HG03565 (cell line): ENCODE measurements at regions not wholly inside any gene's neighbourhood (a gene's known extent, or its start where the extent isn't known, plus 50 kb on each side); places are given as distances from the start of the nearest gene placed in this dataset.

Source experiments
- ATAC-seq: cut with Tn5 transposase; IDR thresholded peaks from one replicate; pipeline ENCODE4 v1.9.1; 2021; ENCODE audit warnings: mild to moderate bottlenecking, moderate library complexity; ENCODE audit not compliant: unreplicated experiment

DNA sequence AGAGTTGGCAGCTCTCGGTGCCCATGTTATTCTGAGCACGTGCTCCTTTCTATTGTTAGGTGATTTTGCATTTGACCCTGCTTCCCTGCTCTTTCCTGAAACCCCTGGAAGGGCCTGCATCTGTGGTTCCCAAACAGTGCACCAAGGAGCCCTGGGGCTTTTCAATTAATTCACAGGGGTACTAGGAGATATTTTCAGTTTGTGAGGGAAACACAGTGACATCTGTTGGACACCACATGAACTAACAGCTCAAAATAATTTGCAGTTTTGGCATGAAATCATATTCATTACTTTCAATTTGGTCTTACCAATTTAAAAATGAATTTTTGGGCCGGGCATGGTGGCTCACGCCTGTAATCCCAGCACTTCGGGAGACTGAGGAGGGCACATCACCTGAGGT is 156.6 kb downstream of the GATB start:
- ATAC-seq: no peak

DNA sequence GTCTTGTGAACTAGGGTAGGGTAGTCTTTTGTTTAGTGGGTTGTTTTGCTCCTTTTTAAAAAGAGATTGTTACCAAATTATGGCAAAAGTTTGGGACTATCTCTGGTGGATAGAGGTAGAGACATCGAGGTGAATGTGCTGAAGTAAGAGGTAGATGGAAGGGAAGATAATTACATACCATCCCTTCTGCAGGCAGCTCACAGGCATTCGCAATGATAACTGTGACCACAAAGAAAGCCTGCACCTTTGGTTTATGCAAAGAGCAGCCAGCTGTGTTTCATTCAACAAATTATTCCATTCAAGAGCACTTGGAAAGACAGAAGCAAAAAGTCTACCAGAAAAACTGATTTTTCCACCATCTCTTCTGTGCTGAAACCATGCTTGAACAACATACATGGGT is 155.6 kb downstream of the GATB start:
- no peak for ATAC-seq

- no peak for ATAC-seq
Measured at GRCh38 chr4:151606061-151606460, 154.7 kb downstream of the GATB start.

DNA sequence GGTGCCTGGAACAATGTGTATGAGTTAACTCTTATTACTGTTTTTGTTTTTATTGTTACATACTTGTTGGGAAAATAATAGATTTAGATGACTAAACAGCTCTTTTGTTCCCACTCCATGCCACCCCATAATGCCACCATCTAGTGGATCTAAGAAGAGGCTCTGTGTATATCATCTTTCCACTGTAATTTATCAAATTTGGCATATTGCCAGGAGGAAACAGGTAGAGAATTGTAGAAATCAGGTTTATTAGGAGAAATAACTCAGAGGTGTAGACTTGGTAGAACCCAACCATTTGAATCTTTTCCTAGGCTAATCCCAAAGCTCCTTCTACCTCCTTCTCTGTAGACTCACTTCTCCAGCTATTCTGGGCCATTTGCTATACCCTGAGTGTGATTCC is 150.6 kb downstream of the GATB start:
- no peak for ATAC-seq

GRCh38 chr4:151611960-151612359 is 148.8 kb downstream of the GATB start:
- ATAC-seq: no peak

DNA sequence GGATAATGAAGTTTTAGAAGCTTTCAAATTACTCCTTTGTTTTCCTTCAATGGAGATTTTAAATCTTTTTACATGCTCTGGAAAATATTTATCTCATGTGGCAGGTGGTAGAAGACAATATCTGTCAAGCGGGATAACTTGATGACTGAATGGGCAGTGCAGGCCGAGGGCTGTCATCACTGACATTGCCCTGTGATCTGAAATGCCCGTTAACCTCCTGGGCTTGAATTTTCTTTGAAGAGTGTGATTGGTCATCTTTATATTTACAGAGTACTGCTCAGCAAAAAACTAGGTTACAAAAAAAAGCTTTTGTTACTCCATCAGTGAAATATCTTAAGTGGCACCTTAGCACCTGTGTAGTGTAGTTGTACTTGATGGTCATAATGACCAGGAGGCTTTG is 147.5 kb downstream of the GATB start:
- ATAC-seq: no peak

DNA sequence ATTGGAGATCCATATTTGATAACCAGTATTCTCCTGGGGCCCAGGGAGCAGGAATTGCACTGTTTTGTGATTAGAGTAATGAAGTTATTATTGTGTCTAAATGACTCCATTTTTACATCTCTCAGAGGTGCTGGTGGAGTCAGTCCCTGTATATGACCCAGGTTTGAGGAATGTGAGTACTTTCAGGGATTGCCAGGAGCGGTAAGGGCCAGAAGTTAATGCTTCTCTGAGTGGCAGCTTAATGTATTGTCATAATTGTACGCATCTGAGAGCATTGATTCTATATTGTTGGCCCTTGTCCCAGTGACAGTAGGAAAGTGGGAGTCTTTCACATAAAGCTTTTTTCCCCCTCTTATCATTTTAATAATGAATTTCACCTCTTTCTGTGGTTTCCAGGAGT is 146.2 kb downstream of the GATB start:
- no peak for ATAC-seq

DNA sequence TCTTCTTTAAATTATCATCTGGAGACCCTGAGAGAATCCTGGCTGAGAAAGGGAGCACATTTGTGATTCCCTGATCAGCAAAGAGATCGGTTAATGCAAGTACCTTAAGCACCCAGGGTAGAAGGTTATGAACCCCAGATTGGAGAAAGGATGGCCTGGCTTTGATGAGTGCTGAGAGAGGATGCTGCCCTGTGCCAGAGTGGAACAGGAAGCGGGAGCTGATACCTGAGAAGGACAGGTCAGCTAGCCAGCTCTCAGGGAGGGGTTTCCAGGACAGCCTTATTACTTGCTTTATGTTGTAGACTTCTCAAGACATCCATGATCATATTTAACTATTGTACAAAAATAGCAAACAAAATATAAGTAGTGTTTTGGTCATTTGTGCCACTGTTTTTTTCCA is 141.9 kb downstream of the GATB start:
- no peak for ATAC-seq

DNA sequence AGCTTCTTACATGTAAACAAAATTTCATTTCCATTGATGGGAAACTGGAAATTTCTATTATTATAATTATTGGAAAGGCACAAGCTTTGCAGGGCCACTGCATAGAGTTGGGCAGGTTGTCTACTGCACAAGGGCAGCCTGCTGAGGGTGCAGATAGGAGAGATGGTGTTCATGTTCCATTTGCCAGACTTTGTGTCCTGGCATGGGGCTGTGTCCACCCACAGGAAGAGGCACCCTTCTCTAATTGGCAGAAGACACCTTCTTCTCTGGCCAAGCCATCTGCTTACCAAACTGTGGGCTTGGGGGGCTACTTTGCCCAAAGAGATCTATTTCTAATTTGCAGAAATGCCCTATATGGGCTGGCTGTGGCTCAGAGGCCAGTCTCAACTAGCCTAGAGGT is 140.7 kb downstream of the GATB start:
- no peak for ATAC-seq
